GM10266 (cell line): ENCODE measurements at regions not wholly inside any gene's neighbourhood (a gene's known extent, or its start where the extent isn't known, plus 50 kb on each side); places are given as distances from the start of the nearest gene placed in this dataset.
"Not testable (repeated sequence)": the region's sequence is repeated elsewhere in the genome, so short reads cannot be mapped to it uniquely, and the experiment has no call there.

Experiments used
- DNase-seq: peaks from one replicate; pipeline ENCODE4 v3.0.0; 2012; ENCODE audit errors: extremely low spot score
- TF ChIP-seq, protein P1 (sequence below): IDR thresholded peaks from 2 replicates; pipeline ENCODE4 v1.5.1; 2012; ENCODE audit warnings: mild to moderate bottlenecking, low read depth; ENCODE audit not compliant: control insufficient read depth, insufficient read depth; ENCODE audit errors: missing control alignments

GRCh38 chr10:28444031-28444430 lies 88.9 kb upstream of the WAC start:
- no peak for DNase-seq
- TF ChIP-seq, protein P1, sequence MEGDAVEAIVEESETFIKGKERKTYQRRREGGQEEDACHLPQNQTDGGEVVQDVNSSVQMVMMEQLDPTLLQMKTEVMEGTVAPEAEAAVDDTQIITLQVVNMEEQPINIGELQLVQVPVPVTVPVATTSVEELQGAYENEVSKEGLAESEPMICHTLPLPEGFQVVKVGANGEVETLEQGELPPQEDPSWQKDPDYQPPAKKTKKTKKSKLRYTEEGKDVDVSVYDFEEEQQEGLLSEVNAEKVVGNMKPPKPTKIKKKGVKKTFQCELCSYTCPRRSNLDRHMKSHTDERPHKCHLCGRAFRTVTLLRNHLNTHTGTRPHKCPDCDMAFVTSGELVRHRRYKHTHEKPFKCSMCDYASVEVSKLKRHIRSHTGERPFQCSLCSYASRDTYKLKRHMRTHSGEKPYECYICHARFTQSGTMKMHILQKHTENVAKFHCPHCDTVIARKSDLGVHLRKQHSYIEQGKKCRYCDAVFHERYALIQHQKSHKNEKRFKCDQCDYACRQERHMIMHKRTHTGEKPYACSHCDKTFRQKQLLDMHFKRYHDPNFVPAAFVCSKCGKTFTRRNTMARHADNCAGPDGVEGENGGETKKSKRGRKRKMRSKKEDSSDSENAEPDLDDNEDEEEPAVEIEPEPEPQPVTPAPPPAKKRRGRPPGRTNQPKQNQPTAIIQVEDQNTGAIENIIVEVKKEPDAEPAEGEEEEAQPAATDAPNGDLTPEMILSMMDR, result no peak

- TF ChIP-seq, protein P1, result no peak
- DNase-seq, result no peak
These were observed 87.4 kb upstream of the WAC start for GRCh38 chr10:28445516-28445915.

- DNase-seq, result no peak
- TF ChIP-seq, protein P1, result no peak
These were observed 83.5 kb upstream of the WAC start for GRCh38 chr10:28449382-28449781.

GRCh38 chr10:28449926-28450325 lies 83.0 kb upstream of the WAC start:
- TF ChIP-seq, protein P1, result no peak
- DNase-seq, result no peak

GRCh38 chr10:28453926-28454325 lies 79.0 kb upstream of the WAC start:
- DNase-seq, result no peak
- TF ChIP-seq, protein P1, result no peak

- TF ChIP-seq, protein P1, result no peak
- no peak for DNase-seq
These were observed 75.8 kb upstream of the WAC start for GRCh38 chr10:28457110-28457509.

DNA sequence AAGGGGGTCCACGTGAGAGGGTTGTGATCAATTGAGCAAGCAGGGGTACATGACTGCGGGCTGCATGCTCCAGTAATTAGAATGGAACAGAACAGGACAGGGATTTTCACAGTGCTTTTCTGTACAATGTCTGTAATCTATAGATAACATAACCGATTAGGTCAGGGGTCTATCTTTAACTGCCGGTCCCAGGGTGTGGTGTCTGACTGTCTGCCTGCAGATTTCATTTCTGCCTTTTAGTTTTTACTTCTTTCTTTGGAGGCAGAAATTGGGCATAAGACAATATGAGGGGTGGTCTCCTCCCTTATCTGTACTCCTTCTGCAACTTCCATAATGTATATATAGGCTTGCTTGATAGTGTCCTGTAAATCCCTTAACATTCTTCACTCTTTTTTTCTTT lies 75.0 kb upstream of the WAC start:
- not testable (repeated sequence) for DNase-seq

DNA sequence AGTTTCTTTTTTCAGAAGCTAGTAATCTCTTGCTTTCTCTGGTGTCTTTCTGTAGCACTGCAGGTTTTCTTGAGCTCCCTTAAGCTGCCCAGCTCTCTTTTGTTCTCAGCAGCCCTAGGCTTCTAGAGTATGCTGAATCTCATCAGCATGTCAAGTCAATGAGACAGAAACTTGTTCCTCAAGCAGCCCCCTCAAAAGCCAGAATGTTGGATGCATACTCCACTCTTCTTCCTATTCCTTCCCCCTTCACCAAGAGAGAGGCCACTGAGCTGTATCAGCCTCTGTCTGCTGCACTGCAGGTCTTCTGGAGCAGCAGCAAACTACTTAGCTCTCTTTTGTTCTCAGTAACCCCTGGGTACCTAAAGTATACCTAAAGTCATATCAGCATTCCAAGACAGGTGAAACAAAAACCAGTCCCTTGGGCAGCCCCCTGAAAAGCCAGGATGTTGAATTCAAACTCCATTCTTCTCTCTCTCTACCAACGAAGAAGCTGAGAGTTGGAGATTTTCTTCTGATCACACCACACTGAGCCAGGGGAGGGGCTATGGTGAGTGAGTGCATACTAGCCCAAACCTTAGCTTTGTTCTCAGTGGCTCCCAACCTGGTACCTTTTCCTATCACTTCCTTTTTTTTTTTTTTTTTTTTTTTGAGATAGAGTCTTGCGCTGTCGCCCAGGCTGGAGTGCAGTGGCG lies 73.3 kb upstream of the WAC start:
- no peak for DNase-seq
- TF ChIP-seq, protein P1, result no peak
